ENCODE measurements at regions not wholly inside any gene's neighbourhood (a gene's known extent, or its start where the extent isn't known, plus 50 kb on each side); places are given as distances from the start of the nearest gene placed in this dataset.

- TF ChIP-seq, protein P1, sequence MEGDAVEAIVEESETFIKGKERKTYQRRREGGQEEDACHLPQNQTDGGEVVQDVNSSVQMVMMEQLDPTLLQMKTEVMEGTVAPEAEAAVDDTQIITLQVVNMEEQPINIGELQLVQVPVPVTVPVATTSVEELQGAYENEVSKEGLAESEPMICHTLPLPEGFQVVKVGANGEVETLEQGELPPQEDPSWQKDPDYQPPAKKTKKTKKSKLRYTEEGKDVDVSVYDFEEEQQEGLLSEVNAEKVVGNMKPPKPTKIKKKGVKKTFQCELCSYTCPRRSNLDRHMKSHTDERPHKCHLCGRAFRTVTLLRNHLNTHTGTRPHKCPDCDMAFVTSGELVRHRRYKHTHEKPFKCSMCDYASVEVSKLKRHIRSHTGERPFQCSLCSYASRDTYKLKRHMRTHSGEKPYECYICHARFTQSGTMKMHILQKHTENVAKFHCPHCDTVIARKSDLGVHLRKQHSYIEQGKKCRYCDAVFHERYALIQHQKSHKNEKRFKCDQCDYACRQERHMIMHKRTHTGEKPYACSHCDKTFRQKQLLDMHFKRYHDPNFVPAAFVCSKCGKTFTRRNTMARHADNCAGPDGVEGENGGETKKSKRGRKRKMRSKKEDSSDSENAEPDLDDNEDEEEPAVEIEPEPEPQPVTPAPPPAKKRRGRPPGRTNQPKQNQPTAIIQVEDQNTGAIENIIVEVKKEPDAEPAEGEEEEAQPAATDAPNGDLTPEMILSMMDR (IDR thresholded peaks at IDR 0.05; ENCODE audit: borderline replicate concordance, insufficient read depth, low read depth, low read length): no peak
- no peak overlapping the region for H3K4me3 ChIP-seq (ENCODE audit: low read depth, low read length)
Measured at GRCh38 chr18:78726326-78727056, 253.1 kb upstream of the SALL3 start.

GRCh38 chr18:78727057-78727739 is 252.4 kb upstream of the SALL3 start:
- TF ChIP-seq, protein P1 (IDR thresholded peaks at IDR 0.05; ENCODE audit: borderline replicate concordance, insufficient read depth, low read depth, low read length): no peak
- H3K4me3 ChIP-seq (ENCODE audit: low read depth, low read length): no peak overlapping the region

DNA sequence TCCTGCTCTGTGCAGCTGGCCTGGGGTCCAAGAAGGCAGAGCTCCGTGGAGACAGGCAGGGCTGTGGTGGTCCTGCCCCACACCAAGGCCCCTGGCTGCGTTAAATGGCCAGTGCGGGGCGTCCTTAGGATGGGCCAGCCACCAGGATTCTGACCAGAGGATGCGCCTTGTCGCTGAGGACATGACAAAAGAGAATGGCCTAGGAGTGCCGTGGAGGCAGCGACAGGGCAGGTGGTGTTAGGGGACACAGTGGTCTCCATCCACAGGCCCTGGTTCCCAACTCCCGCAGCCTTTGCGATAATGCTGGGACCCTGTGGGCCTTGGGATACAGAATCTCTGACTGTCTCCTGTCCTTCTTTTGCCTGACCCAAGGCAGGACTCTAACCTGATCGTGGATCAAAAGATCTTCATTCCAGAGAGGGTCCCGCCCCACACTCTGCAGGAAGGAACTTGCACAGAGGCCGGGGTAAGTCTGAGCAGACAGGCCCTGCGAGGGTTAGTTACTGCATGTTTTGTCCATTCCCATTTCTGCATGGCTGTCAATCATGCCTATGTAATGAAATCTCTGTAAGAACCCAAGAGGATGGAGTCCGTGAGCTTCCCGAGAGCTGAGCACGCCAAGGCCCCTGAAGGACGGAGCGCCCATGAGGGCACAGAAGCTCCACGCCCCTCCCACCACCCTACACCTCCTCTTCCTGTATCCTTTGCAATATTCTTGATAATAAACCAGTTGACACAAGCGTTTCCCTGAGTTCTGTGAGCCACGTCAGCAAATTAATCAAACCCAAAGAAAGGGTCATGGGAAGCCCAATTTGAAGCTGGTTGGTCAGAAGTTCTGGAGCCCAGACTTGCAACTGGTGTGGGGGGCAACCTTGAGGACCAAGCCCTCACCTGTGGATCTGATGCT is 251.5 kb upstream of the SALL3 start:
- H3K4me3 ChIP-seq (ENCODE audit: low read depth, low read length): no peak overlapping the region
- TF ChIP-seq, protein P1 (IDR thresholded peaks at IDR 0.05; ENCODE audit: borderline replicate concordance, insufficient read depth, low read depth, low read length): no peak

GRCh38 chr18:78728784-78729467 is 250.7 kb upstream of the SALL3 start:
- TF ChIP-seq, protein P1 (IDR thresholded peaks at IDR 0.05; ENCODE audit: borderline replicate concordance, insufficient read depth, low read depth, low read length): no peak

DNA sequence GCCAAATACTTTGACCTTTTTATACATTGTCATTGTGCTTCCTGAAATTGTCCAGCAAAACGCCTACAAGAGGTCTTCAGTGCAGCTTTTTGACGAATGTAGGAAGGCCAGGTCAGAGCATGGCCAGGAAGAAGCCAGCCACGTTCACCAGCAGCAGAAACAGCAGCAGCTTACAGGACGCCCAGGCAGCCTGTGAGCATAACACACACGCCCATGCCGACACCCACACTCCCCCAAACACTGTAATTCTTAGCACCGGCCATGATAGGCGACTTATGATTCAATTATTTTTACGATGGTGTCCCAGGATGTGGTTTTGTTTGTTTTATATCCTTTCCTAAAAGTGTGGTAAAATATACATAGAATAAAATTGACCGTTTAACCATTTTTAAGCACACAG is 249.1 kb upstream of the SALL3 start:
- TF ChIP-seq, protein P1 (IDR thresholded peaks at IDR 0.05; ENCODE audit: borderline replicate concordance, insufficient read depth, low read depth, low read length): no peak
- no peak overlapping the region for H3K4me3 ChIP-seq (ENCODE audit: low read depth, low read length)

More at GRCh38 chr18:78728784-78729467, 250.7 kb upstream of the SALL3 start:
- no peak overlapping the region for H3K4me3 ChIP-seq (ENCODE audit: low read depth, low read length)

DNA sequence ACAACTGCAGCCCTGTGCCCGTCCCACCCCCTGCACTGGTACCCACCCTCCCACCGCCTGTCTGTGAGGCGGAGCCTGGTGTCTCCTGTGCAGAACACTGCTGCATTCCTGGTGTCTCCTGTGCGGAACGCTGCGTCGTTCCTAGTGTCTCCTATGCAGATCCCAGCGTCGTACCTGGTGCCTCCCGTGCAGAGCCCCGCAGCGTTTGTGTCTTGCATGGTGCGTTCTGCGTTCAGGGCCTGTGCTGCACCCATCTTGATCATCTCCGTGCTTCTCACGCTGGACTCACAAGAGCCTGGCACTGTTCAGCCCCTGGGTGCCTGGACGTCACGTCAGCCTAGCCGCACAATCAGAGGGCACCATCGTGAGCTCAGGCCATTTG is 248.6 kb upstream of the SALL3 start:
- TF ChIP-seq, protein P1 (IDR thresholded peaks at IDR 0.05; ENCODE audit: borderline replicate concordance, insufficient read depth, low read depth, low read length): no peak

More for the DNA sequence above, 248.6 kb upstream of the SALL3 start:
- H3K4me3 ChIP-seq (ENCODE audit: low read depth, low read length): no peak overlapping the region
